Keratinocyte (primary cell): ENCODE measurements at regions not wholly inside any gene's neighbourhood (a gene's known extent, or its start where the extent isn't known, plus 50 kb on each side); places are given as distances from the start of the nearest gene placed in this dataset.
"Not testable (repeated sequence)": the region's sequence is repeated elsewhere in the genome, so short reads cannot be mapped to it uniquely, and the experiment has no call there.

Experiments used
- EZH2 ChIP-seq: IDR thresholded peaks from one replicate; pipeline ENCODE4 v1.6.1; 2012; ENCODE audit warnings: inconsistent platforms, mild to moderate bottlenecking, low read length, moderate library complexity
- TF ChIP-seq, protein P1 (sequence below), 3 experiments: IDR thresholded peaks in 1 of 3; conservative IDR thresholded peaks in 1 of 3; optimal IDR thresholded peaks in 1 of 3; 2 replicates in 2 of 3; 3 replicates in 1 of 3; pipeline versions ENCODE3 to v1.5.1; 2011; ENCODE audit warnings: low read length in 3 of 3, mild to moderate bottlenecking in 3 of 3, moderate library complexity in 2 of 3, control low read depth in 1 of 3, inconsistent platforms in 1 of 3; ENCODE audit not compliant: insufficient read depth in 2 of 3; ENCODE audit errors: extremely low read depth in 1 of 3

DNA sequence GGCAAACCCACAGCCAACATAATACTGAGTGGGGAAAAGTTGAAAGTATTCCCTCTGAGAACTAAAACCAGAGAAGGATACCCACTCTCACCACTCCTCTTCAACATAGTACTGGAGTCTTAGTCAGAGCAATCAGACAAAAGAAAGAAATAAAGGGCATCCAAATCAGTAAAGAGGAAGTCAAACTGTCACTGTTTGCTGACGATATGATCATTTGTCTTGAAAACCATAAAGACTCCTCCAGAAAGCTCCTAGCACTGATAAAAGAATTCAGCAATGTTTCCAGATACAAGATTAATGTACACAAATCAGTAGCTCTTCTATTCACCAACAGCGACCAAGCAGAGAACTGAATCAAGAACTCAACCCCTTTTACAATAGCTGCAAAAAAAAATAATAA, 64.0 kb upstream of the SSTR4 start:
- TF ChIP-seq, protein P1, sequence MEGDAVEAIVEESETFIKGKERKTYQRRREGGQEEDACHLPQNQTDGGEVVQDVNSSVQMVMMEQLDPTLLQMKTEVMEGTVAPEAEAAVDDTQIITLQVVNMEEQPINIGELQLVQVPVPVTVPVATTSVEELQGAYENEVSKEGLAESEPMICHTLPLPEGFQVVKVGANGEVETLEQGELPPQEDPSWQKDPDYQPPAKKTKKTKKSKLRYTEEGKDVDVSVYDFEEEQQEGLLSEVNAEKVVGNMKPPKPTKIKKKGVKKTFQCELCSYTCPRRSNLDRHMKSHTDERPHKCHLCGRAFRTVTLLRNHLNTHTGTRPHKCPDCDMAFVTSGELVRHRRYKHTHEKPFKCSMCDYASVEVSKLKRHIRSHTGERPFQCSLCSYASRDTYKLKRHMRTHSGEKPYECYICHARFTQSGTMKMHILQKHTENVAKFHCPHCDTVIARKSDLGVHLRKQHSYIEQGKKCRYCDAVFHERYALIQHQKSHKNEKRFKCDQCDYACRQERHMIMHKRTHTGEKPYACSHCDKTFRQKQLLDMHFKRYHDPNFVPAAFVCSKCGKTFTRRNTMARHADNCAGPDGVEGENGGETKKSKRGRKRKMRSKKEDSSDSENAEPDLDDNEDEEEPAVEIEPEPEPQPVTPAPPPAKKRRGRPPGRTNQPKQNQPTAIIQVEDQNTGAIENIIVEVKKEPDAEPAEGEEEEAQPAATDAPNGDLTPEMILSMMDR (optimal IDR thresholded peaks at IDR 0.05 in 1 of 3, IDR thresholded peaks at IDR 0.05 in 1 of 3, conservative IDR thresholded peaks at IDR 0.05 in 1 of 3; ENCODE audit: extremely low read depth in 1 of 3, insufficient read depth in 2 of 3, low read length in 3 of 3), result not testable (repeated sequence)
- TF ChIP-seq EZH2, result not testable (repeated sequence)
